MCF 10A (cell line): ENCODE measurements at regions not wholly inside any gene's neighbourhood (a gene's known extent, or its start where the extent isn't known, plus 50 kb on each side); places are given as distances from the start of the nearest gene placed in this dataset.

Experiments
- BruUV-seq: library from RNA; stranded (reverse); fragments of 400-500 nt; replicated peaks from 2 replicates; lab custom pipeline; 2021; lab: Mats Ljungman, UMichigan
- CTCF ChIA-PET: fragments of 300-600 bp; sonication (Branson Sonifier 250); formaldehyde crosslinking; extraction: SDS; loops from one replicate; lab custom pipeline; 2021; ENCODE audit warnings: antibody characterized with exemption, inconsistent platforms; lab: Yijun Ruan, JAX
- POLR2A ChIA-PET: fragments of 300-600, 350-650 bp; sonication (Branson Sonifier 250); formaldehyde crosslinking; extraction: SDS; loops from one replicate; lab custom pipeline; 2020; ENCODE audit warnings: antibody characterized with exemption, inconsistent platforms; lab: Yijun Ruan, JAX
- DNase-seq: peaks from one replicate; pipeline ENCODE4 v3.0.0-alpha.2; 2018; ENCODE audit not compliant: unreplicated experiment
- H3K27ac Mint-ChIP-seq: one replicate; pipeline ENCODE4 v1.8.0; 2022; ENCODE audit warnings: mild to moderate bottlenecking, low read depth, mixed read lengths; ENCODE audit not compliant: unreplicated experiment
- H3K27me3 Mint-ChIP-seq: one replicate; pipeline ENCODE4 v1.8.0; 2022; ENCODE audit warnings: mixed read lengths; ENCODE audit not compliant: insufficient read depth, unreplicated experiment
- H3K36me3 Mint-ChIP-seq: one replicate; pipeline ENCODE4 v1.8.0; 2022; ENCODE audit warnings: mild to moderate bottlenecking, moderate library complexity, mixed read lengths; ENCODE audit not compliant: insufficient read depth, unreplicated experiment
- H3K4me1 Mint-ChIP-seq: one replicate; pipeline ENCODE4 v1.8.0; 2022; ENCODE audit warnings: mixed read lengths; ENCODE audit not compliant: insufficient read depth, unreplicated experiment
- H3K4me3 Mint-ChIP-seq: one replicate; pipeline ENCODE4 v1.8.0; 2022; ENCODE audit warnings: mild to moderate bottlenecking, moderate library complexity, mixed read lengths; ENCODE audit not compliant: unreplicated experiment
- H3K9me3 Mint-ChIP-seq: one replicate; pipeline ENCODE4 v1.8.0; 2022; ENCODE audit warnings: mixed read lengths; ENCODE audit not compliant: unreplicated experiment
- intact Hi-C: fragments of 100-400 bp; cut with micrococcal nuclease; formaldehyde crosslinking; loops from 2 replicates; pipeline ENCODE4 v1.14.1; 2022
- TF ChIP-seq, protein P1 (sequence below): fragments of 200-600 bp; IDR thresholded peaks from one replicate; pipeline ENCODE4 v1.8.0; 2022; ENCODE audit warnings: antibody characterized with exemption, mild to moderate bottlenecking; ENCODE audit not compliant: unreplicated experiment

DNA sequence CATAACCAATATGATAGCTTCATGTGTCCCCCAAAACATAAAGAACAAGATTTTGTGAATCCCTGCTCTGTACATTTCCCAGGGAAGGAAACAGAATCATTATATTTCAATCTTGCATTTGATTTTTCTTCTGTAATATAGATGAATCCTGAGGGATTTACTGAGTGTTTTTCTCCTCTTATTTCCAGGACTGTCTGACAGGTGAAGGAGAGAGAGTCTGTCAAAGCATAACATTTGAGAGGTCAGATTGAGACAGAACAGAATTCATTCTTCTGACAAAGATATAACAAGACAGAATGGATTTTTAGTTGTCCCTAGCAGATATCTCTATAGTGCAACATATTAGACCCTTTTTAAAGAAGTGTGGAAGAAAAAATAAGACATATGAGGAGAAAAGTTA, 354.5 kb upstream of the IZUMO3 start:
- TF ChIP-seq, protein P1, sequence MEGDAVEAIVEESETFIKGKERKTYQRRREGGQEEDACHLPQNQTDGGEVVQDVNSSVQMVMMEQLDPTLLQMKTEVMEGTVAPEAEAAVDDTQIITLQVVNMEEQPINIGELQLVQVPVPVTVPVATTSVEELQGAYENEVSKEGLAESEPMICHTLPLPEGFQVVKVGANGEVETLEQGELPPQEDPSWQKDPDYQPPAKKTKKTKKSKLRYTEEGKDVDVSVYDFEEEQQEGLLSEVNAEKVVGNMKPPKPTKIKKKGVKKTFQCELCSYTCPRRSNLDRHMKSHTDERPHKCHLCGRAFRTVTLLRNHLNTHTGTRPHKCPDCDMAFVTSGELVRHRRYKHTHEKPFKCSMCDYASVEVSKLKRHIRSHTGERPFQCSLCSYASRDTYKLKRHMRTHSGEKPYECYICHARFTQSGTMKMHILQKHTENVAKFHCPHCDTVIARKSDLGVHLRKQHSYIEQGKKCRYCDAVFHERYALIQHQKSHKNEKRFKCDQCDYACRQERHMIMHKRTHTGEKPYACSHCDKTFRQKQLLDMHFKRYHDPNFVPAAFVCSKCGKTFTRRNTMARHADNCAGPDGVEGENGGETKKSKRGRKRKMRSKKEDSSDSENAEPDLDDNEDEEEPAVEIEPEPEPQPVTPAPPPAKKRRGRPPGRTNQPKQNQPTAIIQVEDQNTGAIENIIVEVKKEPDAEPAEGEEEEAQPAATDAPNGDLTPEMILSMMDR, result no peak
- Mint-ChIP-seq H3K9me3 (peaks cover 6% of the 10 kb centered on the region), H3K27ac (no peak overlapping the region), H3K36me3 (no peaks in the 10 kb centered on the region), H3K4me1 (no peaks in the 10 kb centered on the region), H3K4me3 (no peak overlapping the region), H3K27me3 (no peaks in the 10 kb centered on the region)
- intact Hi-C loops, result no loop called here
- ChIA-PET CTCF (no interaction called here), POLR2A (no interaction called here)
- no peak for DNase-seq
- no TSS peak for BruUV-seq

DNA sequence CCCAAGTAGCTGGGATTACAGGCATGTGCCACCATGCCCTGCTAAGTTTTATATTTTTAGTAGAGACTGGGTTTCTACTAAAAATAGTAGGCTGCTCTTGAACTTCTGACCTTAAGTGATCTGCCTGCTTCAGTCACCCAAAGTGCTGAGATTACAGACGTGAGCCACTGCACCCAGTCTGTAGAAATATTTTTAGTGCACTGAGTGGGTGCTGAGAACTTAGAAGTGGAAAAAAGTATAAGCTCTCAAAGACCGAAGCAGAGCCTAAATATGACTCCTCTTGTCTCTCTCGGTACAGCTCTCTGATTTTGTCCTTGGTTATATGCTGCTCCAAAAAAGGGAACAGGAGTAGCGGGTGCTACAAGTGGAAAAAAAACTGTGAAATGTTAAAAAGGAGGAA, 353.8 kb upstream of the IZUMO3 start:
- ChIA-PET CTCF (no interaction called here), POLR2A (interaction anchor here (0.6 kb wide), 1 partner anchor 9 kb away, joined by 3 read pairs; no protein-coding TSS in a partner anchor)
- H3K4me1 Mint-ChIP-seq, result no peaks in the 10 kb centered on the region
- DNase-seq, result no peak
- H3K36me3 Mint-ChIP-seq, result no peaks in the 10 kb centered on the region
- no TSS peak for BruUV-seq
- peaks cover 8% of the 10 kb centered on the region for H3K9me3 Mint-ChIP-seq
- intact Hi-C loops, result no loop called here
- no peak overlapping the region for H3K4me3 Mint-ChIP-seq
- TF ChIP-seq, protein P1, result no peak
- no peak overlapping the region for H3K27ac Mint-ChIP-seq
- H3K27me3 Mint-ChIP-seq, result no peaks in the 10 kb centered on the region

DNA sequence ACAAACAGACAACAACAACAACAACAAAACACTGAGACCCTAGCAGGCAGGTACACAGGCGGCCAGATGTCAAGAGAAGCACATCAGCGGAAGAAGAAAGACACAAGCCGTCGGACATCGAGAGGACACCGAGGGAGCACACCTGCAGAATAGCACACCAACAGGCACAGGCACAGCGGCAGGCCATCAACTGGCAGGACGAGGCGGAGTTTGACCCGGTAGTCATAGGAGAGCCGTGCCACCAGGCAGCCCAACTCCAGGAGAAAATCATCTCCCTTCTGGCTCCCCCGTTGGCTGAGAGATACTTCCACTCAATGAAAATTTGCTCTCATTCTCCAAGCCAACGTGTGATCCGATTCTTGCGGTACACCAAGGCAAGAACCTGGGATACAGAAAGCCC, 352.1 kb upstream of the IZUMO3 start:
- ChIA-PET POLR2A (no interaction called here), CTCF (no interaction called here)
- BruUV-seq, result no TSS peak
- TF ChIP-seq, protein P1, result no peak
- no peaks in the 10 kb centered on the region for H3K4me1 Mint-ChIP-seq
- H3K36me3 Mint-ChIP-seq, result no peaks in the 10 kb centered on the region
- no peak overlapping the region for H3K27ac Mint-ChIP-seq
- peaks cover 13% of the 10 kb centered on the region for H3K9me3 Mint-ChIP-seq
- intact Hi-C loops, result no loop called here
- H3K27me3 Mint-ChIP-seq, result no peaks in the 10 kb centered on the region
- DNase-seq, result no peak
- H3K4me3 Mint-ChIP-seq, result no peak overlapping the region

DNA sequence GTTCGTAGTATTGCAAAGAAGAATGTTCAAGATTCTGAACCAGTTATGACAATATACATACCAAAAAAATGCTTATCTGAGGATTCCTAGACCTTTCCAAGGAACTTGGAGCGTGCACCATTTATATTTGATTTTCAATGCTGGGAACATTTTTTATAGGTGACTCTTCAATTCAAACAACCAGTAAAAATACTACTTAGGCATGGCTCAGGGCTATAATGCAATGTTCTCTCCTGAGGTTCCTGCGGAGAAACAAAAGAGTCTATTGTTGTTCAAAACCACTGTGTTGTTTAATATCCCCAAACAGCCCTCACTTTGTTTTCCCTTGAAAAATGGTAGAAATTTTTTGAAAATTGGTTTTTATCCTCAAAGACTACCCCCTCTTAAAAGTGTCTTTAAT, 335.7 kb upstream of the IZUMO3 start:
- CTCF ChIA-PET, result no interaction called here
- Mint-ChIP-seq H3K36me3 (no peaks in the 10 kb centered on the region), H3K9me3 (peaks cover 17% of the 10 kb centered on the region), H3K27ac (no peak overlapping the region), H3K4me1 (no peaks in the 10 kb centered on the region), H3K27me3 (no peaks in the 10 kb centered on the region), H3K4me3 (no peak overlapping the region)
- DNase-seq, result no peak
- TF ChIP-seq, protein P1, result no peak
- POLR2A ChIA-PET, result no interaction called here
- intact Hi-C loops, result no loop called here
- BruUV-seq, result no TSS peak
